Lung (tissue), 11 donors: ENCODE measurements at regions not wholly inside any gene's neighbourhood (a gene's known extent, or its start where the extent isn't known, plus 50 kb on each side); places are given as distances from the start of the nearest gene placed in this dataset.

Experiments
- ATAC-seq: fragments of 200-7000 bp; cut with Tn5 transposase; one replicate; pipeline ENCODE4 v1.9.1; 2020; ENCODE audit warnings: moderate number of reproducible peaks; ENCODE audit not compliant: insufficient read depth, low FRiP score
- DNase-seq, 3 donors: peaks; one replicate each; pipeline ENCODE4 v3.0.0-alpha.2; 2013 to 2017
- H3K27ac ChIP-seq, 2 donors: one replicate each; pipeline ENCODE4 v1.5.1; 2013; ENCODE audit warnings: mild to moderate bottlenecking in 2 of 2, moderate library complexity in 2 of 2, control low read depth in 1 of 2, inconsistent platforms in 1 of 2, low read depth in 1 of 2, low read length in 1 of 2
- H3K27me3 ChIP-seq, 3 donors: one replicate each; pipeline ENCODE4 v1.5.1; 2013; ENCODE audit warnings: low read length in 2 of 3; ENCODE audit not compliant: control insufficient read depth in 3 of 3, insufficient read depth in 3 of 3
- H3K36me3 ChIP-seq, 4 donors: one replicate each; pipeline ENCODE4 v1.5.1; 2013; ENCODE audit warnings: low read length in 4 of 4, mild to moderate bottlenecking in 1 of 4, moderate library complexity in 1 of 4; ENCODE audit not compliant: control insufficient read depth in 4 of 4, insufficient read depth in 4 of 4
- H3K4me1 ChIP-seq, 5 donors: one replicate each; pipeline ENCODE4 v1.5.1; 2013; ENCODE audit warnings: low read length in 5 of 5, mild to moderate bottlenecking in 2 of 5, moderate library complexity in 1 of 5; ENCODE audit not compliant: control insufficient read depth in 5 of 5, insufficient read depth in 5 of 5
- H3K4me3 ChIP-seq: one replicate; pipeline ENCODE4 v1.5.1; 2013; ENCODE audit warnings: mild to moderate bottlenecking, control low read depth, moderate library complexity
- H3K9ac ChIP-seq, 2 donors: one replicate each; pipeline ENCODE4 v1.5.1; 2013; ENCODE audit warnings: low read length in 2 of 2, control low read depth in 1 of 2; ENCODE audit not compliant: insufficient read depth in 1 of 2
- H3K9me3 ChIP-seq, 4 donors: one replicate each; pipeline ENCODE4 v1.5.1; 2013; ENCODE audit warnings: low read length in 3 of 4, mild to moderate bottlenecking in 1 of 4, moderate library complexity in 1 of 4; ENCODE audit not compliant: control insufficient read depth in 4 of 4, insufficient read depth in 3 of 4
- WGBS, 2 donors: extraction: QIAGEN DNeasy Blood & Tissue Kit; methylation state at CpG; one replicate each; pipeline ENCODE4 v1.1.7; 2013; 5-methylcytosine and 5-hydroxymethylcytosine counted together
- TF ChIP-seq, protein P1 (sequence below): IDR thresholded peaks from 2 replicates; pipeline ENCODE4 v1.5.1; 2012; ENCODE audit warnings: mild to moderate bottlenecking; ENCODE audit errors: control extremely low read depth, extremely low read depth
- donor health status: control.
- donor health status: control.
- donor health status: Bipolar disorder and iron deficiency.
- donor health status: healthy.
- donor health status: DM: yes; HTN: yes; CAD: no.

DNA sequence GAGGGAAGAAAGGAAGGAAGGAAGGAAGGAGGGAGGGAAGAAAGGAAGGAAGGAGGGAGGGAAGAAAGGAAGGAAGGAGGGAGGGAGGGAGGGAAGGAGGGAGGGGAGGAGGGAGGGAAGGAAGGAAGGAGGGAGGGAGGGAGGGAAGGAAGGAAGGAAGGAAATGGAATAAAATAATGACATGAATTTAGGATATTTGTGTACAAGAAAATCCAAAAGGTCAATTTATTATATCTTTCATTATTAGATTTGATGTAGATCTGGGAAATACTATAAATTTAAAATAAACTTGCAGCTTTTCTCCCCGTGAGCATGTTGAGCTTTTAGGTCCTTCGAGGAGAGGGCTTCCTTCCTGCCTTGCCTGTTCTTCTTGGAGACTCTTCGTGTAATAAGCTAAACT, 398.6 kb upstream of the NRP1 start:
- DNase-seq = no peak
- no peaks in the 10 kb centered on the region for H3K9me3 ChIP-seq
- no peak overlapping the region for H3K27ac ChIP-seq
- H3K27me3 ChIP-seq = no peaks in the 10 kb centered on the region
- H3K4me1 ChIP-seq = peaks cover 0 to 16% (median 12%) of the 10 kb centered on the region in 5 donors
- WGBS, 2 donors = 90 to 92% methylated on average over 3 of the region's 3 CpGs
- TF ChIP-seq, protein P1, sequence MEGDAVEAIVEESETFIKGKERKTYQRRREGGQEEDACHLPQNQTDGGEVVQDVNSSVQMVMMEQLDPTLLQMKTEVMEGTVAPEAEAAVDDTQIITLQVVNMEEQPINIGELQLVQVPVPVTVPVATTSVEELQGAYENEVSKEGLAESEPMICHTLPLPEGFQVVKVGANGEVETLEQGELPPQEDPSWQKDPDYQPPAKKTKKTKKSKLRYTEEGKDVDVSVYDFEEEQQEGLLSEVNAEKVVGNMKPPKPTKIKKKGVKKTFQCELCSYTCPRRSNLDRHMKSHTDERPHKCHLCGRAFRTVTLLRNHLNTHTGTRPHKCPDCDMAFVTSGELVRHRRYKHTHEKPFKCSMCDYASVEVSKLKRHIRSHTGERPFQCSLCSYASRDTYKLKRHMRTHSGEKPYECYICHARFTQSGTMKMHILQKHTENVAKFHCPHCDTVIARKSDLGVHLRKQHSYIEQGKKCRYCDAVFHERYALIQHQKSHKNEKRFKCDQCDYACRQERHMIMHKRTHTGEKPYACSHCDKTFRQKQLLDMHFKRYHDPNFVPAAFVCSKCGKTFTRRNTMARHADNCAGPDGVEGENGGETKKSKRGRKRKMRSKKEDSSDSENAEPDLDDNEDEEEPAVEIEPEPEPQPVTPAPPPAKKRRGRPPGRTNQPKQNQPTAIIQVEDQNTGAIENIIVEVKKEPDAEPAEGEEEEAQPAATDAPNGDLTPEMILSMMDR = no peak
- H3K9ac ChIP-seq = no peak overlapping the region
- H3K36me3 ChIP-seq = no peaks in the 10 kb centered on the region
- ATAC-seq = no peak
- no peak overlapping the region for H3K4me3 ChIP-seq

DNA sequence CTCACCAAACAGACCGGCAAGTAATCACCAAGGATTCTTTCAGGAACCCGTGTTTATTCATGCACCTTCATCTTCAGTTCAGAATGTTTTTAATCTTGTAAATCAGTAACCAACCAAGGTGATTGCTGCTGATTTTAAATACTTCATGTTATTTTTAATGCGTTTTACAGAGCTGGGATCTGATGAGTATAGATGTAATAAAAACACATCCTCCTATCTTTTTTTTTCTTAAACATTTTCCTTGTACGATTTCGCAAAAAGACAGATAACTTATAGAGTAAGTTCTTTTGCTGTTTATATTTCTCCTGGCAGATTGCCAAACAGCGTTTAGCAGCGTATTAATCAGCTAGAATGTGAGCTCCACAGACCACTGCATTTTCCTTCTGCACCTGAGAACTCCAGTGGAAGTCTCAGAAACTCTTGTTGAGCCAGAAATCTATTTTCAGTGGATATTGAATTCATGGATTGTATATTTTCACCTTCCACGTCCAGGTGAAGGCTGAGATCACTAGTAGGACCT, 397.8 kb upstream of the NRP1 start:
- H3K36me3 ChIP-seq = no peaks in the 10 kb centered on the region
- no peak overlapping the region for H3K27ac ChIP-seq
- 39 to 64% methylated on average over 8 of the region's 8 CpGs for WGBS, 2 donors
- DNase-seq (peak; percentile 31 to 90 (median 83)), ATAC-seq (no peak)
- peaks cover 0 to 3% (median 0%) of the 10 kb centered on the region in 4 donors for H3K9me3 ChIP-seq
- TF ChIP-seq, protein P1 = no peak
- no peaks in the 10 kb centered on the region for H3K27me3 ChIP-seq
- peaks cover 0 to 16% (median 12%) of the 10 kb centered on the region in 5 donors for H3K4me1 ChIP-seq
- H3K9ac ChIP-seq = no peak overlapping the region
- H3K4me3 ChIP-seq = no peak overlapping the region

DNA sequence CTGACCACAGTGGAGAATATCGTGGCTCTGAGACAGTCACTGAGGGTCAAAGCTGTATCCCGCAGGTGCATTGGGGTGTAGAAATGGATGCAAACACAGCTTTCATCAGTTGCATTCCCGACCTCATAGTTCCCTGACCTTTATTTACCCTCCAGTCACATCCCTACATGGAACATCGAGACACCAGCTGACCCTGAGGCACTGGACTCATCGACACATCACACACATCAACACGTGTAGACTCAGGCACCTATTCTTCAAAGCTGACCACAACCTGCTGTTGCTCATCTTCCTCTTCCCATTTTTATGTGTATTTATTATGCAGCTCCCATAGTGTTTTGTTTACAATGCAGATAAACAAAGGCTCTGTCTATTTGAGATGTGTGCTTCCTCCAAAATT, 396.9 kb upstream of the NRP1 start:
- H3K9ac ChIP-seq = no peak overlapping the region
- H3K9me3 ChIP-seq = peaks cover 0 to 3% (median 0%) of the 10 kb centered on the region in 4 donors
- DNase-seq (no peak), ATAC-seq (no peak)
- no peaks in the 10 kb centered on the region for H3K27me3 ChIP-seq
- peaks cover 0 to 16% (median 12%) of the 10 kb centered on the region in 5 donors for H3K4me1 ChIP-seq
- WGBS, 2 donors = 67 to 71% methylated on average over 6 of the region's 6 CpGs
- no peak overlapping the region for H3K27ac ChIP-seq
- H3K4me3 ChIP-seq = no peak overlapping the region
- TF ChIP-seq, protein P1 = no peak
- no peaks in the 10 kb centered on the region for H3K36me3 ChIP-seq

DNA sequence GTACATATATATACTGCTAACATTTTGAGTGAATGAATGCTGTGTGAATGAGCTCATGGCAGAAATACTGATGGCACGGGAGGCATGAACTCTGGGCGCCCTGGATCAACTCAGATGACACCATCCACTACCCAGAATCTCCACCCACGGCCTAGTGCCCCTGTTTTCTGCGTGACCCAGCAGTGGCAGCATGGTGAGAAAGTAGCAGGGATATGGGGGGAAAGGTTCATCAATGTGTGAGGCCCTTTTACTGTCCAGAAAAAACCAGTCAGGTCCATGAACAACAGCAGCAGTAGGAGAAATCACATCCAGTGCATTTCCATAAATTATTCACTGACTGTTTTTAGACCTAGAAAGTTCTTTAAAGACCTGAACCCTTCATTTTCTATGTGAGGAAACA, 391.0 kb upstream of the NRP1 start:
- H3K9ac ChIP-seq = no peak overlapping the region
- H3K4me3 ChIP-seq = no peak overlapping the region
- TF ChIP-seq, protein P1 = no peak
- no peaks in the 10 kb centered on the region for H3K36me3 ChIP-seq
- H3K27me3 ChIP-seq = no peaks in the 10 kb centered on the region
- peaks cover 0 to 14% (median 0%) of the 10 kb centered on the region in 5 donors for H3K4me1 ChIP-seq
- no peak for ATAC-seq
- no peak for DNase-seq
- peaks cover 0 to 3% (median 0%) of the 10 kb centered on the region in 4 donors for H3K9me3 ChIP-seq
- H3K27ac ChIP-seq = no peak overlapping the region
- WGBS, 2 donors = 79 to 93% methylated on average over 4 of the region's 4 CpGs
